Duodenal mucosa (tissue), 2 donors: ENCODE measurements at regions not wholly inside any gene's neighbourhood (a gene's known extent, or its start where the extent isn't known, plus 50 kb on each side); places are given as distances from the start of the nearest gene placed in this dataset.
"Not testable (repeated sequence)": the region's sequence is repeated elsewhere in the genome, so short reads cannot be mapped to it uniquely, and the experiment has no call there.

Experiments
- H3K27ac ChIP-seq: one replicate; pipeline ENCODE4 v1.7.0; 2013; ENCODE audit warnings: low read depth, low read length
- H3K27me3 ChIP-seq, 2 donors: one replicate each; pipeline ENCODE4 v1.7.0; 2013; ENCODE audit warnings: low read length in 2 of 2, control low read depth in 1 of 2; ENCODE audit not compliant: insufficient read depth in 2 of 2, control insufficient read depth in 1 of 2
- H3K36me3 ChIP-seq, 2 donors: one replicate each; pipeline ENCODE4 v1.7.0; 2013; ENCODE audit warnings: low read length in 2 of 2, control low read depth in 1 of 2; ENCODE audit not compliant: insufficient read depth in 2 of 2, control insufficient read depth in 1 of 2
- H3K4me1 ChIP-seq, 2 donors: one replicate each; pipeline ENCODE4 v1.7.0; 2013; ENCODE audit warnings: low read length in 2 of 2, control low read depth in 1 of 2; ENCODE audit not compliant: insufficient read depth in 2 of 2, control insufficient read depth in 1 of 2
- H3K4me3 ChIP-seq, 2 donors: one replicate each; pipeline ENCODE4 v1.7.0; 2013; ENCODE audit warnings: low read length in 2 of 2, low read depth in 1 of 2
- H3K9ac ChIP-seq, 2 donors: one replicate each; pipeline ENCODE4 v1.7.0; 2013; ENCODE audit warnings: low read length in 2 of 2, low read depth in 1 of 2
- H3K9me3 ChIP-seq, 2 donors: one replicate each; pipeline ENCODE4 v1.7.0; 2013; ENCODE audit warnings: low read length in 2 of 2, control low read depth in 1 of 2; ENCODE audit not compliant: control insufficient read depth in 1 of 2

GRCh38 chr1:157198619-157199420, 60.6 kb upstream of the ETV3 start:
- H3K27me3 ChIP-seq, result peaks cover 0 to 4% of the 10 kb centered on the region in 2 donors
- no peaks in the 10 kb centered on the region for H3K36me3 ChIP-seq
- no peaks in the 10 kb centered on the region for H3K9me3 ChIP-seq
- no peak overlapping the region for H3K4me3 ChIP-seq
- H3K4me1 ChIP-seq, result peaks cover 0 to 3% of the 10 kb centered on the region in 2 donors
- H3K9ac ChIP-seq, result no peak overlapping the region
- H3K27ac ChIP-seq, result no peak overlapping the region

GRCh38 chr1:157197906-157198435, 59.8 kb upstream of the ETV3 start:
- Histone ChIP-seq H3K27me3 (peaks cover 0 to 5% of the 10 kb centered on the region in 2 donors), H3K4me3 (no peak overlapping the region), H3K9me3 (no peaks in the 10 kb centered on the region), H3K27ac (no peak overlapping the region), H3K36me3 (no peaks in the 10 kb centered on the region), H3K4me1 (peaks cover 0 to 3% of the 10 kb centered on the region in 2 donors), H3K9ac (no peak overlapping the region)

GRCh38 chr1:157196670-157197456, 58.7 kb upstream of the ETV3 start:
- H3K36me3 ChIP-seq, H3K27me3 ChIP-seq, H3K4me3 ChIP-seq, H3K27ac ChIP-seq, H3K9me3 ChIP-seq, H3K9ac ChIP-seq, H3K4me1 ChIP-seq: not testable (repeated sequence)

GRCh38 chr1:157196245-157196543, 58.0 kb upstream of the ETV3 start:
- H3K9me3 ChIP-seq, result no peaks in the 10 kb centered on the region
- H3K27me3 ChIP-seq, result peaks cover 2 to 5% of the 10 kb centered on the region in 2 donors
- no peaks in the 10 kb centered on the region for H3K36me3 ChIP-seq
- H3K27ac ChIP-seq, result no peak overlapping the region
- no peak overlapping the region for H3K4me3 ChIP-seq
- no peak overlapping the region for H3K9ac ChIP-seq
- peaks cover 0 to 3% of the 10 kb centered on the region in 2 donors for H3K4me1 ChIP-seq

- no peaks in the 10 kb centered on the region for H3K9me3 ChIP-seq
- peaks cover 2 to 5% of the 10 kb centered on the region in 2 donors for H3K27me3 ChIP-seq
- H3K4me1 ChIP-seq, result peaks cover 0 to 3% of the 10 kb centered on the region in 2 donors
- no peaks in the 10 kb centered on the region for H3K36me3 ChIP-seq
- H3K9ac ChIP-seq, result no peak overlapping the region
- H3K27ac ChIP-seq, result no peak overlapping the region
- H3K4me3 ChIP-seq, result no peak overlapping the region
Observed at GRCh38 chr1:157195521-157196244, 57.5 kb upstream of the ETV3 start.

- H3K27ac ChIP-seq, result no peak overlapping the region
- no peak overlapping the region for H3K4me3 ChIP-seq
- H3K4me1 ChIP-seq, result peaks cover 0 to 3% of the 10 kb centered on the region in 2 donors
- H3K9me3 ChIP-seq, result no peaks in the 10 kb centered on the region
- no peak overlapping the region for H3K9ac ChIP-seq
- peaks cover 2 to 5% of the 10 kb centered on the region in 2 donors for H3K27me3 ChIP-seq
- H3K36me3 ChIP-seq, result no peaks in the 10 kb centered on the region
Observed at GRCh38 chr1:157194731-157195520, 56.7 kb upstream of the ETV3 start.

- peaks cover 0 to 3% of the 10 kb centered on the region in 2 donors for H3K4me1 ChIP-seq
- peaks cover 2 to 5% of the 10 kb centered on the region in 2 donors for H3K27me3 ChIP-seq
- no peak overlapping the region for H3K9ac ChIP-seq
Observed at GRCh38 chr1:157193702-157194391, 55.7 kb upstream of the ETV3 start.

GRCh38 chr1:157193219-157193618, 55.0 kb upstream of the ETV3 start:
- peaks cover 0 to 3% of the 10 kb centered on the region in 2 donors for H3K4me1 ChIP-seq
- H3K4me3 ChIP-seq, result no peak overlapping the region
- no peak overlapping the region for H3K27ac ChIP-seq
- no peaks in the 10 kb centered on the region for H3K9me3 ChIP-seq
- no peaks in the 10 kb centered on the region for H3K36me3 ChIP-seq
- no peak overlapping the region for H3K9ac ChIP-seq
- peaks cover 2 to 5% of the 10 kb centered on the region in 2 donors for H3K27me3 ChIP-seq

More at GRCh38 chr1:157193702-157194391, 55.7 kb upstream of the ETV3 start:
- H3K36me3 ChIP-seq, result no peaks in the 10 kb centered on the region
- no peak overlapping the region for H3K4me3 ChIP-seq
- H3K27ac ChIP-seq, result no peak overlapping the region
- no peaks in the 10 kb centered on the region for H3K9me3 ChIP-seq
